ENCODE measurements at regions not wholly inside any gene's neighbourhood (a gene's known extent, or its start where the extent isn't known, plus 50 kb on each side); places are given as distances from the start of the nearest gene placed in this dataset.

DNA sequence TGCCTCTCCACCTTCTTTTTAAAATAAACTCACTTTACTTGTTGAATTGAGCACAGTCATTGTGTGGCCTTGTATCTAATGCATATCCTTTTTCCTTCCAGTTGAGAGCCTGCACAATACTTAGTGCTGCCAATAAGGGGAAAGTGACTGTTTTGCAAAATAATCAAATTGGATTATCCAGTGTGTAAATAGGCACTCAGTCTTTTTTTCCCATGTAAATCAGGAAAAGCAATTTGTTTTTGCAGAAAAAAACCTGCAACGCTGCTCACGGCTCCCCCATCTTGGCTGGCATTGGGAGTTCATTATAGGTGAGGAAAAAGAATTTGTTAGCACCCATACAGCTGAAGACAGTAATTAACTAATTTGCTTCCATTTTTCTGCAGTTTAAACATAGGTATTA, 299.9 kb downstream of the CSNK1G3 start:
- ATAC-seq: no peak
- 88 to 90% methylated on average over 2 of the region's 2 CpGs for WGBS, 2 donors
- TF ChIP-seq, protein P1, sequence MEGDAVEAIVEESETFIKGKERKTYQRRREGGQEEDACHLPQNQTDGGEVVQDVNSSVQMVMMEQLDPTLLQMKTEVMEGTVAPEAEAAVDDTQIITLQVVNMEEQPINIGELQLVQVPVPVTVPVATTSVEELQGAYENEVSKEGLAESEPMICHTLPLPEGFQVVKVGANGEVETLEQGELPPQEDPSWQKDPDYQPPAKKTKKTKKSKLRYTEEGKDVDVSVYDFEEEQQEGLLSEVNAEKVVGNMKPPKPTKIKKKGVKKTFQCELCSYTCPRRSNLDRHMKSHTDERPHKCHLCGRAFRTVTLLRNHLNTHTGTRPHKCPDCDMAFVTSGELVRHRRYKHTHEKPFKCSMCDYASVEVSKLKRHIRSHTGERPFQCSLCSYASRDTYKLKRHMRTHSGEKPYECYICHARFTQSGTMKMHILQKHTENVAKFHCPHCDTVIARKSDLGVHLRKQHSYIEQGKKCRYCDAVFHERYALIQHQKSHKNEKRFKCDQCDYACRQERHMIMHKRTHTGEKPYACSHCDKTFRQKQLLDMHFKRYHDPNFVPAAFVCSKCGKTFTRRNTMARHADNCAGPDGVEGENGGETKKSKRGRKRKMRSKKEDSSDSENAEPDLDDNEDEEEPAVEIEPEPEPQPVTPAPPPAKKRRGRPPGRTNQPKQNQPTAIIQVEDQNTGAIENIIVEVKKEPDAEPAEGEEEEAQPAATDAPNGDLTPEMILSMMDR (IDR thresholded peaks at IDR 0.05): no peak
- Histone ChIP-seq H3K36me3 (no peaks in the 10 kb centered on the region), H3K27me3 (no peaks in the 10 kb centered on the region), H3K27ac (no peak overlapping the region), H3K4me1 (peaks cover 0 to 9% (median 5%) of the 10 kb centered on the region in 3 donors), H3K4me3 (no peak overlapping the region), H3K9me3 (no peaks in the 10 kb centered on the region)
- intact Hi-C loops (cut with DNase I): no loop called here
- DNase-seq: no peak
- no peak for FAIRE-seq

DNA sequence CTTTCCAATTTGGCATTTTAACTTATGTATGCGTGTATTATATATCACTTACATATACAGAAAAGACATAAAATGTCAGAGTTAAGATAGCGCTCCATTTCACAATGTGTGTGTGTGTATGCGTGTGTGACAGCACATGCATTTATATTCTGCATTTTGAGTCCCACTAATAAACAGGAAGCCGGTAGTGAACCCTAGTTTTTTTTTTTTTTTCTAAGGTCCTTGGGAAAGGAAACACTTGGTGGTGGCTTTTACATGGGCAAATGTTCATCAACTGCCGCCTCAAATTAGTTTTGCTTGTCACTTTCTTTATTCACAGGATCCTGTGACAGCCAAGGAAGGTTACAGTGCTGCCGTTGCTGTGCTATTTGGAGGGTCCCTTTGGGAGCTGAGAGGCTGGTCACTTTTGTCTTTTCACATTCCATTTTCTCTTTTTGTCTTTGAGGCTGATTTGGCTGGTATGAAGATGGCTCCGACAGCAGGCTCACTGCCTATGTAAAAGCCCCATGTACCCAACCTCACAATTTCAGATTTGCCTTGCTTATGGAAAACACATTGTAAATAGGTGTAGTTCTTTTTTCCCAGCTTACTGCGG, 298.9 kb downstream of the CSNK1G3 start:
- Histone ChIP-seq H3K4me3 (no peak overlapping the region), H3K27ac (peak overlapping the region in 1 of 4 donors; percentile 57), H3K27me3 (no peaks in the 10 kb centered on the region), H3K4me1 (peaks cover 0 to 8% (median 5%) of the 10 kb centered on the region in 3 donors), H3K36me3 (no peaks in the 10 kb centered on the region), H3K9me3 (no peaks in the 10 kb centered on the region)
- TF ChIP-seq, protein P1 (IDR thresholded peaks at IDR 0.05): no peak
- WGBS, 2 donors: 82 to 87% methylated on average over 8 of the region's 8 CpGs
- no peak for DNase-seq
- FAIRE-seq: no peak
- intact Hi-C loops (cut with DNase I): no loop called here
- no peak for ATAC-seq

DNA sequence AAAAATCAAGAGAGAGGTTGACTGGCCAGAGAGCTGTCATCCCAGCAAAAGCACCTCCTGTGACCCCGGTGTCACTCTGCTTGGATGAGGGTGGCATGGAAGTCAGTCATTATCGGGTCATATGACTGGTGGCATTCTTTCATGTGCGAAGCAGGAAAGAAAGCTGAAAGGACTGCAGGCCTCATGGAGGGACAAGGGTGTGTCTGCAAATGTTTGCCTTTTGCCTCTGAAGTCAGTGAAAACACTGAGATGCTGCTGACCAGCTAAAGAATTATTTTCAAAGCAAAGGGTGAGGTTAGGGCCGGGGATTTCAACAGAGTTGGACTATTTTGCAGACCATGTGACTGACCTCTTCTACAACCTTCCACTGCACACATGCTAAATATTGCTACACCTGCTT, 298.3 kb downstream of the CSNK1G3 start:
- DNase-seq (no peak), FAIRE-seq (no peak), ATAC-seq (peak in 3 of 4 donors; percentile 54 to 58 (median 54))
- Histone ChIP-seq H3K9me3 (no peaks in the 10 kb centered on the region), H3K4me3 (no peak overlapping the region), H3K4me1 (peaks cover 0 to 8% (median 5%) of the 10 kb centered on the region in 3 donors), H3K36me3 (no peaks in the 10 kb centered on the region), H3K27ac (peak overlapping the region in 2 of 4 donors; percentile 37 to 57), H3K27me3 (no peaks in the 10 kb centered on the region)
- intact Hi-C loops (cut with DNase I): no loop called here
- 53% methylated on average over 4 of the region's 4 CpGs for WGBS, 2 donors
- TF ChIP-seq, protein P1 (IDR thresholded peaks at IDR 0.05): no peak

DNA sequence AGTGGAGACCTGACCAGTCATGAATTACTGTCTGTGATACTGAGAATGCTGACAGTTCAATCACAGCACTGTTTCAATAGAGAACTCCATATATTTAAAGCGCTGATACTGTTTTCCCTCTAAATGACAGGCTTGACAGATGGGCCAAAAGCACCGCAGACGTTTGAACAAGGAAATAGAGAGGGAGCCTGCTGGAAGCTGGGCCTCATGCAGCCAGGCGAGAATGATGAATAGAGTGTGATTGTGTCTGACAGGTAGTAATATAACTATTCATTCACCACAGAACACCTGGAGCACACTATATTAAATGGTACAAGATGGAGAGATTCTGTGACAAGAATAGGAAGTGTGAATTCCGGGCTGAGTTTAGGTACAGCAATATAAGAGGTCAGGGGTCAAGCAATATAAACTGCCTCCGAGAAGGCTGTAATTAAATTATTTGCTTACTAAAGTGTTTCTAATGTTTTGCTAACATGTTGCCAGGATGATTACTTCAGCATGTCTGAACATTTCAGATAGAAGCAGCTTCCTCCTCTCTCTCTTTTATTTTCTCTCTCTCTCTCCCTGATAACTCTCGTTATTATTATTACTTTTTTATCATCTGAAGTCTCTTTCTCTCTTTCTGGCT, 297.7 kb downstream of the CSNK1G3 start:
- H3K36me3 ChIP-seq: no peaks in the 10 kb centered on the region
- H3K27ac ChIP-seq: peak overlapping the region in 2 of 4 donors; percentile 37 to 57
- 42 to 43% methylated on average over 7 of the region's 7 CpGs for WGBS, 2 donors
- peak in 2 of 6 donors; percentile 15 to 20 for DNase-seq
- H3K9me3 ChIP-seq: no peaks in the 10 kb centered on the region
- H3K4me3 ChIP-seq: no peak overlapping the region
- TF ChIP-seq, protein P1 (IDR thresholded peaks at IDR 0.05): no peak
- intact Hi-C loops (cut with DNase I): no loop called here
- H3K27me3 ChIP-seq: no peaks in the 10 kb centered on the region
- peak; percentile 48 to 83 (median 76) for ATAC-seq
- peaks cover 0 to 5% (median 2%) of the 10 kb centered on the region in 3 donors for H3K4me1 ChIP-seq
- FAIRE-seq: no peak
